ENCODE measurements at regions not wholly inside any gene's neighbourhood (a gene's known extent, or its start where the extent isn't known, plus 50 kb on each side); places are given as distances from the start of the nearest gene placed in this dataset.

DNA sequence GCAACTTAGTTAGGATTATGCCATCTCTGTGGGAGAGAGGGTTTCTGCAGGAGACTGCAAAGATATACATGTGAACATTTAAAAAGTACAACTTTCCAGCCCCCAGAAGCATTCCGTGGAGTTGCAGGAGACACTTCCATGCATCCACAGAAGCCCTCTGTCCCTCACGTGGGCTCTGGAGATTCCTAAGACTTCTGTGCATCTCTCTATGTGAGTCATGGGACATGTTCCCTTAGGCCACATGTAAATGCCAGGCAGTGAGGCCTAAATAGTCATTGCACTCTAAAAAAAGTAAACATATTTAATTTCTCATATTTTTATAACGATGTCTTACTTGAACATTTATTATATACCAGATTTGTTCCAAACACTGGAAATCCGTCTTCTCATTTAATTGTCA lies 126.5 kb upstream of the ROPN1 start:
- TF ChIP-seq, protein P1, sequence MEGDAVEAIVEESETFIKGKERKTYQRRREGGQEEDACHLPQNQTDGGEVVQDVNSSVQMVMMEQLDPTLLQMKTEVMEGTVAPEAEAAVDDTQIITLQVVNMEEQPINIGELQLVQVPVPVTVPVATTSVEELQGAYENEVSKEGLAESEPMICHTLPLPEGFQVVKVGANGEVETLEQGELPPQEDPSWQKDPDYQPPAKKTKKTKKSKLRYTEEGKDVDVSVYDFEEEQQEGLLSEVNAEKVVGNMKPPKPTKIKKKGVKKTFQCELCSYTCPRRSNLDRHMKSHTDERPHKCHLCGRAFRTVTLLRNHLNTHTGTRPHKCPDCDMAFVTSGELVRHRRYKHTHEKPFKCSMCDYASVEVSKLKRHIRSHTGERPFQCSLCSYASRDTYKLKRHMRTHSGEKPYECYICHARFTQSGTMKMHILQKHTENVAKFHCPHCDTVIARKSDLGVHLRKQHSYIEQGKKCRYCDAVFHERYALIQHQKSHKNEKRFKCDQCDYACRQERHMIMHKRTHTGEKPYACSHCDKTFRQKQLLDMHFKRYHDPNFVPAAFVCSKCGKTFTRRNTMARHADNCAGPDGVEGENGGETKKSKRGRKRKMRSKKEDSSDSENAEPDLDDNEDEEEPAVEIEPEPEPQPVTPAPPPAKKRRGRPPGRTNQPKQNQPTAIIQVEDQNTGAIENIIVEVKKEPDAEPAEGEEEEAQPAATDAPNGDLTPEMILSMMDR (conservative IDR thresholded peaks at IDR 0.05), result no peak
- no peak for TF ChIP-seq ZFX (IDR thresholded peaks at IDR 0.05)
